ENCODE measurements at regions not wholly inside any gene's neighbourhood (a gene's known extent, or its start where the extent isn't known, plus 50 kb on each side); places are given as distances from the start of the nearest gene placed in this dataset.

- Mint-ChIP-seq H3K36me3 (ENCODE audit: low read depth) (no peaks in the 10 kb centered on the region), H3K4me3 (ENCODE audit: unreplicated experiment) (no peak overlapping the region)
Measured at GRCh38 chr2:43116988-43117387, 109.4 kb downstream of the ZFP36L2 start.

GRCh38 chr2:43115881-43116280 is 110.5 kb downstream of the ZFP36L2 start:
- Mint-ChIP-seq H3K36me3 (ENCODE audit: low read depth) (no peaks in the 10 kb centered on the region), H3K4me1 (ENCODE audit: low read depth) (peaks cover 8% of the 10 kb centered on the region), H3K27ac (ENCODE audit: unreplicated experiment) (no peak overlapping the region), H3K4me3 (ENCODE audit: unreplicated experiment) (no peak overlapping the region), H3K9me3 (ENCODE audit: low read depth) (peaks cover 15% of the 10 kb centered on the region), H3K27me3 (ENCODE audit: low read depth) (no peaks in the 10 kb centered on the region)
- DNase-seq (ENCODE audit: low spot score), result no peak
- no peak for TF ChIP-seq CTCF (IDR thresholded peaks at IDR 0.05)

More at GRCh38 chr2:43116988-43117387, 109.4 kb downstream of the ZFP36L2 start:
- H3K4me1 Mint-ChIP-seq (ENCODE audit: low read depth), result peaks cover 8% of the 10 kb centered on the region
- H3K9me3 Mint-ChIP-seq (ENCODE audit: low read depth), result peaks cover 15% of the 10 kb centered on the region
- DNase-seq (ENCODE audit: low spot score), result no peak
- no peak for TF ChIP-seq CTCF (IDR thresholded peaks at IDR 0.05)
- no peaks in the 10 kb centered on the region for H3K27me3 Mint-ChIP-seq (ENCODE audit: low read depth)
- no peak overlapping the region for H3K27ac Mint-ChIP-seq (ENCODE audit: unreplicated experiment)

GRCh38 chr2:43114210-43114609 is 112.2 kb downstream of the ZFP36L2 start:
- Mint-ChIP-seq H3K27ac (ENCODE audit: unreplicated experiment) (no peak overlapping the region), H3K27me3 (ENCODE audit: low read depth) (no peaks in the 10 kb centered on the region), H3K36me3 (ENCODE audit: low read depth) (no peaks in the 10 kb centered on the region), H3K4me3 (ENCODE audit: unreplicated experiment) (no peak overlapping the region), H3K9me3 (ENCODE audit: low read depth) (peaks cover 8% of the 10 kb centered on the region), H3K4me1 (ENCODE audit: low read depth) (peaks cover 20% of the 10 kb centered on the region)
- no peak for TF ChIP-seq CTCF (IDR thresholded peaks at IDR 0.05)
- no peak for DNase-seq (ENCODE audit: low spot score)

GRCh38 chr2:43111788-43112554 is 114.4 kb downstream of the ZFP36L2 start:
- H3K27ac Mint-ChIP-seq (ENCODE audit: unreplicated experiment), result no peak overlapping the region
- no peak for DNase-seq (ENCODE audit: low spot score)
- H3K4me3 Mint-ChIP-seq (ENCODE audit: unreplicated experiment), result no peak overlapping the region
- no peak for TF ChIP-seq CTCF (IDR thresholded peaks at IDR 0.05)
- H3K36me3 Mint-ChIP-seq (ENCODE audit: low read depth), result no peaks in the 10 kb centered on the region
- H3K4me1 Mint-ChIP-seq (ENCODE audit: low read depth), result peaks cover 26% of the 10 kb centered on the region
- no peaks in the 10 kb centered on the region for H3K9me3 Mint-ChIP-seq (ENCODE audit: low read depth)
- no peaks in the 10 kb centered on the region for H3K27me3 Mint-ChIP-seq (ENCODE audit: low read depth)

GRCh38 chr2:43110442-43110871 is 115.9 kb downstream of the ZFP36L2 start:
- H3K4me3 Mint-ChIP-seq (ENCODE audit: unreplicated experiment), result no peak overlapping the region
- peaks cover 41% of the 10 kb centered on the region for H3K4me1 Mint-ChIP-seq (ENCODE audit: low read depth)
- TF ChIP-seq CTCF (IDR thresholded peaks at IDR 0.05), result no peak
- DNase-seq (ENCODE audit: low spot score), result no peak
- no peaks in the 10 kb centered on the region for H3K36me3 Mint-ChIP-seq (ENCODE audit: low read depth)
- H3K27ac Mint-ChIP-seq (ENCODE audit: unreplicated experiment), result peak overlapping the region; percentile 2
- no peaks in the 10 kb centered on the region for H3K9me3 Mint-ChIP-seq (ENCODE audit: low read depth)
- no peaks in the 10 kb centered on the region for H3K27me3 Mint-ChIP-seq (ENCODE audit: low read depth)
